Hypothalamus (tissue), 51 donors: ENCODE measurements at regions not wholly inside any gene's neighbourhood (a gene's known extent, or its start where the extent isn't known, plus 50 kb on each side); places are given as distances from the start of the nearest gene placed in this dataset.

Experiments used
- DNase-seq, 51 donors: peaks; one replicate each; lab custom pipeline; 2025; lab: John Stamatoyannopoulos, UW

- DNase-seq, result no peak
These were observed 179.1 kb upstream of the RGMA start for GRCh38 chr15:93268066-93268465.

GRCh38 chr15:93266291-93266690, 177.3 kb upstream of the RGMA start:
- DNase-seq, result no peak

- no peak for DNase-seq
These were observed 176.1 kb upstream of the RGMA start for GRCh38 chr15:93265111-93265556.

GRCh38 chr15:93261845-93262244, 172.8 kb upstream of the RGMA start:
- DNase-seq, result no peak

- DNase-seq, result no peak
These were observed 168.9 kb upstream of the RGMA start for GRCh38 chr15:93257920-93258319.

- no peak for DNase-seq
These were observed 164.7 kb upstream of the RGMA start for GRCh38 chr15:93253681-93254080.

- DNase-seq, result no peak
These were observed 163.8 kb upstream of the RGMA start for GRCh38 chr15:93252780-93253179.

GRCh38 chr15:93250950-93251349, 161.9 kb upstream of the RGMA start:
- no peak for DNase-seq

- no peak for DNase-seq
These were observed 161.2 kb upstream of the RGMA start for GRCh38 chr15:93250209-93250608.

GRCh38 chr15:93249623-93250022, 160.6 kb upstream of the RGMA start:
- DNase-seq, result no peak

GRCh38 chr15:93247466-93248121, 158.6 kb upstream of the RGMA start:
- DNase-seq, result no peak

GRCh38 chr15:93246266-93247242, 157.5 kb upstream of the RGMA start:
- no peak for DNase-seq

GRCh38 chr15:93245661-93246042, 156.6 kb upstream of the RGMA start:
- no peak for DNase-seq

- DNase-seq, result no peak
These were observed 156.0 kb upstream of the RGMA start for GRCh38 chr15:93244696-93245660.

GRCh38 chr15:93243573-93243972, 154.6 kb upstream of the RGMA start:
- DNase-seq, result no peak

- no peak for DNase-seq
These were observed 152.9 kb upstream of the RGMA start for GRCh38 chr15:93241696-93242585.

- no peak for DNase-seq
These were observed 151.0 kb upstream of the RGMA start for GRCh38 chr15:93239993-93240392.

GRCh38 chr15:93239591-93239990, 150.6 kb upstream of the RGMA start:
- no peak for DNase-seq

GRCh38 chr15:93238641-93239040, 149.6 kb upstream of the RGMA start:
- no peak for DNase-seq
